DOHH2 (cell line): ENCODE measurements at regions not wholly inside any gene's neighbourhood (a gene's known extent, or its start where the extent isn't known, plus 50 kb on each side); places are given as distances from the start of the nearest gene placed in this dataset.

Experiments
- EZH2phosphoT487 ChIP-seq: fragments of 200-600 bp; sonication (generic); IDR thresholded peaks from 2 replicates; pipeline ENCODE4 v1.6.1; 2017; ENCODE audit warnings: borderline replicate concordance, mild to moderate bottlenecking, antibody characterized with exemption, low read length, moderate library complexity, mixed read lengths
- TF ChIP-seq, protein P1 (sequence below): fragments of 200-600 bp; sonication (generic); IDR thresholded peaks from one replicate; pipeline ENCODE4 v1.5.1; 2014; ENCODE audit warnings: antibody characterized with exemption, mild to moderate bottlenecking, low read depth, low read length; ENCODE audit not compliant: poor library complexity, severe bottlenecking

DNA sequence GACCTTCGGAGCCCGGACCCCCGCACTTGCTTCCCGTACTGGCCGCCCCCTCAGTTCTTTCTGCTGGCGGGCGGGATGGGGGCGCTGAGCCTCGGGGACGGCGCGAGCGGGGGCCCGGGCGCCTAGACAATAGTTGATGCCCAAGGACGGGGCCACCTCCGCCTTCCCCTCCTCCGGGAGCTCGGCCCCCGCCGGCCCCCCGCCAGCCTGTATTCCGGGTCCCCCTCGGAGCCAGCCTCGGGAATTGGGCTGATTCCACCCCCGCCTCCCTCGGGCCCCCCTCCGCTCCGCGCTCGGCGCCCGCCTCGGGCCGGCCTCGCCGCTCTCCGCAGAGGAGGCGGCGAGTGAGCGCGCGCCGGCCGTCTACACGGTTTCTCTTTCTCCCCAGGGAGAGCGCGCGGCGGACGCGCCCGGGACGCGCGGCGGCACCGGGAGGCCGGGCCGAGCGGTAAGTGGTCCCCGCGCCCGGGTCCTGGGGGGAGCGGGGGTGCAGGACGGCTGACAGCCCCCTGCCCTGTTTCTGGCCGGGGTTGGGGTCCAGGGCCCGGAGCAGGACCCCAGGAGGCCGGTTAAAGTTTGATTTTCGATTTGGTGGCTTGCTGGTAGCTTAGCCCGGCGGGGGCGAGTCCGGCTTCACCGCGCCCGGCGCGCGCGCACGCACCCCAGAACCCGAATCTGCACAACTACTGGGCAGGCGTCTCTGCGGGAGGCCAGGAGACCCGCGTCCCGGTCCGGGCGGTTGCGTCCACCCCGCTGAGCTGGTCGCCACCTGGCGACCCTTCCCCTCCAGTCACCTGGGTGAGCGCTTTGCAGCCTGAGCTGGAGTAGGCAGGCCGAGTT lies 413.7 kb downstream of the PCNX1 start:
- TF ChIP-seq, protein P1, sequence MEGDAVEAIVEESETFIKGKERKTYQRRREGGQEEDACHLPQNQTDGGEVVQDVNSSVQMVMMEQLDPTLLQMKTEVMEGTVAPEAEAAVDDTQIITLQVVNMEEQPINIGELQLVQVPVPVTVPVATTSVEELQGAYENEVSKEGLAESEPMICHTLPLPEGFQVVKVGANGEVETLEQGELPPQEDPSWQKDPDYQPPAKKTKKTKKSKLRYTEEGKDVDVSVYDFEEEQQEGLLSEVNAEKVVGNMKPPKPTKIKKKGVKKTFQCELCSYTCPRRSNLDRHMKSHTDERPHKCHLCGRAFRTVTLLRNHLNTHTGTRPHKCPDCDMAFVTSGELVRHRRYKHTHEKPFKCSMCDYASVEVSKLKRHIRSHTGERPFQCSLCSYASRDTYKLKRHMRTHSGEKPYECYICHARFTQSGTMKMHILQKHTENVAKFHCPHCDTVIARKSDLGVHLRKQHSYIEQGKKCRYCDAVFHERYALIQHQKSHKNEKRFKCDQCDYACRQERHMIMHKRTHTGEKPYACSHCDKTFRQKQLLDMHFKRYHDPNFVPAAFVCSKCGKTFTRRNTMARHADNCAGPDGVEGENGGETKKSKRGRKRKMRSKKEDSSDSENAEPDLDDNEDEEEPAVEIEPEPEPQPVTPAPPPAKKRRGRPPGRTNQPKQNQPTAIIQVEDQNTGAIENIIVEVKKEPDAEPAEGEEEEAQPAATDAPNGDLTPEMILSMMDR, result no peak
- no peak for TF ChIP-seq EZH2phosphoT487
